ENCODE measurements at regions not wholly inside any gene's neighbourhood (a gene's known extent, or its start where the extent isn't known, plus 50 kb on each side); places are given as distances from the start of the nearest gene placed in this dataset.

DNA sequence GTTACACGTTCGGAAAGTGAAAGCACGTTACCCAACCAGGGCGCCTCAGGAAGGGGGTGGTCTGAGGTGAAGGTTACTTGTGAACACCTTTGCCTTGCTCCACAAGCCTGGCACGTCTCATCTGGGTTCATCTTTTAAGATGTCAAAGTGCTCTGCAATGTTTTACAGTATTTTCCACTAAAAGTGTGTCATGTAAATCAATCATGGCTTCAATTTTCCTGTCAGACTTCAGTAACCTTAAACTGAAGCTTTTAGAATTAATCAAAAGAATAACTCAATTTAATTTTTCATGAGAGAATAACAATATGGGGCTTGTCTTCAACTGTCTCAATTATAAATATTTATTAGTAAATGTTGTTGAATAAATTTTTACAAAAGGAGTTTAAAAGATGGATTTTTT is 93.3 kb upstream of the FANCL start:
- no peak for TF ChIP-seq EZH2phosphoT487 (IDR thresholded peaks at IDR 0.05; ENCODE audit: insufficient read depth, low read depth)
- TF ChIP-seq EZH2 (IDR thresholded peaks at IDR 0.05; ENCODE audit: insufficient read depth, poor library complexity, severe bottlenecking), result no peak

All from GM23248 (cell line).